ENCODE measurements at regions not wholly inside any gene's neighbourhood (a gene's known extent, or its start where the extent isn't known, plus 50 kb on each side); places are given as distances from the start of the nearest gene placed in this dataset.

DNA sequence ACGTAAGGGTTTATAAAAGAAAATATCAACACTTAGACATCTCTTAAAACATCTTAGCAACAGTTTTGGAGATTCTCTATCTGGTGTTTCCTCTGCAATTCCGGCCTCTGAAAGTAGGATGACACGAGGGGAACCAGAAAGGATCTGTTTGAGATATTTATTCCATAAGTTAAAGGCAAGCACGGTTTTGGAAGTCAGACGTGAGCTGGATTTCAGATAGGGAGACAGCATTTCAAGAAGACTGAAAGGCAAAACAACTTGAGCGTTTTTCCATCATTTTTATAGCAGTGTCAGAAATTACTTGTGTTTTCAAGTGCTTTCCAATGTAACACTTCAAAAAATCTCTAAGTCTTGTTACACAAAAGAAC lies 52.9 kb upstream of the BTN3A2 start:
- no peak for DNase-seq (ENCODE audit: extremely low read depth, low read depth)
- TF ChIP-seq, protein P1, sequence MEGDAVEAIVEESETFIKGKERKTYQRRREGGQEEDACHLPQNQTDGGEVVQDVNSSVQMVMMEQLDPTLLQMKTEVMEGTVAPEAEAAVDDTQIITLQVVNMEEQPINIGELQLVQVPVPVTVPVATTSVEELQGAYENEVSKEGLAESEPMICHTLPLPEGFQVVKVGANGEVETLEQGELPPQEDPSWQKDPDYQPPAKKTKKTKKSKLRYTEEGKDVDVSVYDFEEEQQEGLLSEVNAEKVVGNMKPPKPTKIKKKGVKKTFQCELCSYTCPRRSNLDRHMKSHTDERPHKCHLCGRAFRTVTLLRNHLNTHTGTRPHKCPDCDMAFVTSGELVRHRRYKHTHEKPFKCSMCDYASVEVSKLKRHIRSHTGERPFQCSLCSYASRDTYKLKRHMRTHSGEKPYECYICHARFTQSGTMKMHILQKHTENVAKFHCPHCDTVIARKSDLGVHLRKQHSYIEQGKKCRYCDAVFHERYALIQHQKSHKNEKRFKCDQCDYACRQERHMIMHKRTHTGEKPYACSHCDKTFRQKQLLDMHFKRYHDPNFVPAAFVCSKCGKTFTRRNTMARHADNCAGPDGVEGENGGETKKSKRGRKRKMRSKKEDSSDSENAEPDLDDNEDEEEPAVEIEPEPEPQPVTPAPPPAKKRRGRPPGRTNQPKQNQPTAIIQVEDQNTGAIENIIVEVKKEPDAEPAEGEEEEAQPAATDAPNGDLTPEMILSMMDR (IDR thresholded peaks at IDR 0.05; ENCODE audit: low read depth, low read length): no peak

DNA sequence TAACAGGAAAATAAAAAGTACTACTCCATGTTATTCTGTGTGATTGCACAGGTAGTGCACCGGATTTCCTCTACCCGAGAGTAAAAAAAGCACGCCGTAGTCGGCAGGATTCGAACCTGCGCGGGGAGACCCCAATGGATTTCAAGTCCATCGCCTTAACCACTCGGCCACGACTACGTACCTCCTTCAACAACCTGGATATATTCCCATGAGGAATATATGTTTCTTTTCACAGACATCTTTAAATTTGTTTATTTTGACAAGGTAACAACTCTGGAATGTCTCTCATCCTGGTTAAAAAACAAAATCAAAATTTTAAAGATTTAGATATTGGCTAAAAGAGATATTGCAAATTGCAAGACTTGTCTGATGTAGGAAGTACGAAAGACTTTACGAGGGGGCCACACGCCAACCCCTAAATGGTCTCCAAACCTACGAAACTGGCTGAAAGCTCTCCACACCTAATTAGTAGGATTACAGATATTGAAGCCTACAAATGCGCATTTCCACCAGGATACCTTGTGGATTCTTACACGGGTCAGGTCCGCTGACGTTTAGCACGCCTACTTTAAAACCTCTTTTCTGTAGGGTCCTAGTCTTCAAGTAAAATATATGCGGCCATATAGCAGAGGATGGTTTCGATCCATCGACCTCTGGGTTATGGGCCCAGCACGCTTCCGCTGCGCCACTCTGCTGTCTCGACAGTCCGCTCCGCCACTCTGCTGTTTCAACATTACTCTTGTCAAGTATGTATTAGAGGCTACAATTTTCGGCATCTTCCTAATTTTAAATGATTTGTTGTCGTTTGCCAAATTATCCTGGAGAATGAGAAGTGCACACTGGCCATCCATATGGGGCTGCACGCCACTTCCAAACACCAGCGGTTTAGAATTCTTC lies 52.2 kb upstream of the BTN3A2 start:
- DNase-seq (ENCODE audit: extremely low read depth, low read depth): peak; percentile 79
- TF ChIP-seq, protein P1 (IDR thresholded peaks at IDR 0.05; ENCODE audit: low read depth, low read length): no peak
